GM18511 (cell line): ENCODE measurements at regions not wholly inside any gene's neighbourhood (a gene's known extent, or its start where the extent isn't known, plus 50 kb on each side); places are given as distances from the start of the nearest gene placed in this dataset.

ENCODE experiments used
- ATAC-seq: cut with Tn5 transposase; IDR thresholded peaks from one replicate; pipeline ENCODE4 v1.9.1; 2021; ENCODE audit warnings: mild to moderate bottlenecking, moderate library complexity; ENCODE audit not compliant: unreplicated experiment

DNA sequence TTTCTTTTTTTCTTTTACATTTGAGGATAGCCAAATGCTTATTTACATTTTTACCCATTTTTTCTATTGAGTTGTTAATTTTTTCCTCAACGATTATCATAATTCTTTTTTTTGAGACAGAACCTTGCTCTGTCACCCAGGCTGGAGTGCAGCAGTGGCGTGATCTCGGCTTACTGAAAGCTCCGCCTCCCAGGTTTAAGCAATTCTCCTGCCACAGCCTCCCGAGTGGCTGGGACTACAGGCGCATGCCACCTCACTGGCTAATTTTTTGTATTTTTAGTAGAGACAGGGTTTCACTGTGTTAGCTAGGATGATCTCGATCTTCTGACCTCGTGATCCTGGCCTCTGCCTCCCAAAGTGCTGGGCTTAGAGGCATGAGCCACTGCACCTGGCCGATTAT lies 208.7 kb downstream of the LIG4 start:
- ATAC-seq = no peak

GRCh38 chr13:108005231-108005630 lies 210.1 kb downstream of the LIG4 start:
- no peak for ATAC-seq

DNA sequence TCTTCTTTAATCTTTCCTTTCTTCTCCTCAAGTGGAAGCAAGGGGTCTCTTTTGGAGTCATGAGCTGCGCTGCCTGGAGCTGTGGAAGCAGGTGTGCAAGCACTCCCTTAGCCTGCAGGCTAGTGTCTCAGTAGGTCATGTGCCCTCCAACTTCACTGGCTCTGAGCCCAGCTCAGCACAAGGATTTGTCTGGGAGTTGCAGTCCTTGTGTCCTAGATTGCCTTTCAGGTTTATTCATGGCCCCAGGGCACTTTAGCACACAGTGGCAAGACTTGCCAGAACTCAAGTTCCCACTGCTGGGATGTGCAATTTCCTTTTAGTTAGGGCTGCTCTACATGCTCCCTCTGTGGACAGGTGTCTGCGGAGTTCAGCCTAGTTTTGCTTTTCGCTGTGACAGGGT lies 211.7 kb downstream of the LIG4 start:
- no peak for ATAC-seq

DNA sequence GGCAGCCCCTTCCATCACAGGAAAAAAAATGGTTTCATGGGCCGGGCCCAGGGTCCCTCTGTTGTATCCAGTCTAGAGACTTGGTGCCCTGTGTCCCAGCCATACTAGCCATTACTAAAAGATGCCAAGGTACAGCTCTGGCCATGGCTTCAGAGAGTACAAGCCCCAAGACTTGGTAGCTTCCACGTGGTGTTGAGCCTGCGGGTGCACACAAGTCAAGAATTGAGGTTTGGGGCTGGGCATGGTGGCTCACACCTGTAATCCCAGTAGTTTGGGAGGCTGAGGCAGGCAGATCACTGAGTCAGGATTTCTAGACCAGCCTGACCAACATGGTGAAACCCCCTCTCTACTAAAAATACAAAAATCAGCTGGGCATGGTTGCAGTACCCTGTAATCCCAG lies 214.3 kb downstream of the LIG4 start:
- ATAC-seq = no peak

- no peak for ATAC-seq
Measured at GRCh38 chr13:107999751-108000150, 215.6 kb downstream of the LIG4 start.

DNA sequence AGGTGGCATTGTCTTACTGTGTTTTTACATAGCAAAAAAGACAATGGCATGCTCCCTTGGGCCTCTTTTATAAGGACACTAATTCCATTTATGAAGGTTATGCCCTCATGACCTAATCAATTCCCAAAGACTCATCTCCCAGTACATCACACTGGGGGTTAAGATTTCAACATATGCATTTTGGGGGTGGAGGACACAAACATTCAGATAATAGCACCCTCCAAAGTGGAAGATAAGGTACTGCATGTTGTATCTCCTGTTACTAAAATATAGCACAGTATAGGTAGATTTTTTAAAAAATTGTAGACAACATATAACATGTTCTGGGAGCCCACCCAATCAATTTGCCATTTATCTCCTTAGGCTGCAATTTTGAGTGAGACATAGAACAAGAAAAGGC lies 221.2 kb downstream of the LIG4 start:
- no peak for ATAC-seq

GRCh38 chr13:107993239-107993949 lies 221.9 kb downstream of the LIG4 start:
- ATAC-seq = no peak

- ATAC-seq = no peak
Measured at GRCh38 chr13:107992542-107992941, 222.8 kb downstream of the LIG4 start.

- ATAC-seq = no peak
Measured at GRCh38 chr13:107977071-107977574, 238.2 kb downstream of the LIG4 start.

- no peak for ATAC-seq
Measured at GRCh38 chr13:107976628-107977027, 238.7 kb downstream of the LIG4 start.

DNA sequence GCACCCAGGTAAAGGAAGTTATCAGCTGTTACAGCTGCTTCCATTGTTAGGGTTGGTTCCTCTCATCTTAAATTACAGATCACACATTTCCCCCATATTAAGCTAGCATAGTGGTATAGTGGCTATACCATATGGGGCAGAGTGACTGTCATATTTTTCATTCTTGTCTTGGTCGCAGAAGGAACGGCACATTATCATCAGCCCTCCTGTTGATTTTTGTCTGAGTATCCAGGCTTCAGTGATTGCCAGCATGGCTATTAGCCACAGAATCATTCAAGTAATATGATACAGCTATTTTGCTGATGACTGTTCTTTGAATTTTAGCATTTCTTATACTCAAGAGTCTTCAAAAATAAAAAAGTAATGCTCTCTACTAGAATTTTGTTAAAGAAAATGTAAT lies 240.9 kb downstream of the LIG4 start:
- no peak for ATAC-seq

DNA sequence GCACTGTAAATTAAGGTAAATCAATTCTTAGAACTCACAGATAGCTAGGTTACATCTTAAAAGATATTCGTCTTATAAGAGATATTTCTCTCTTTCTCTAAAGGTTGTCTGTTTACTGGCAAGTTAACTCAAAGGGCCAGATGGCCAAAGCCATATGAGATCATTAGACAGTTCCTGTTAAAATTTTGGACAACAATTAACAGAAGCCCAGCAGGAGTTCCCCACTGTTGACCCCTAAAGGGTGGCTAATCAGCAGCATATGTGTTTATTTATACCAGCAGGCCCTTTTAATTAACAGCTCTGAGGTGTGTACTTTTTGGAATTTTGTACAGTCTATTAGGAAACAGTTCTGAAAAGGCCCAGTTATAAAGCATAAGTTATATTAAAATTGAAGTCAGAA lies 245.8 kb downstream of the LIG4 start:
- ATAC-seq = no peak

DNA sequence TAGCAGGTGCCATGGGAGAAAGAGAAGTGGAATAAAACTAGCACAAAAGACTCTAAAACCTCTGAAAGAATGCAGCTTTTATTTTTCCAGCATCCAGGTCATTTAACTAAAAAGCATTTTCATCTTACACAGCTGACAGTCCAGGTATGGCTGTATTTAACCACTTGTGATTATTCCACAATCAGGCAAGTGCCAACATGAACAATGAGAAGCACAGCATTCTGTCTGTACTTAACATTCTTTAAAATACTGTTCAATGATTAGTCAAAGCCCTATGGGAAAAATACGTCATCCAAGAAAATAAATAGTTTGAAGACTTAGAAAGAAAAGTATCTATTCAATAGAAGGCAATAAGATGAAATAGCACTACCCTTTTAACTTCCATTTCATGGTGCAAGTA lies 246.9 kb downstream of the LIG4 start:
- no peak for ATAC-seq

DNA sequence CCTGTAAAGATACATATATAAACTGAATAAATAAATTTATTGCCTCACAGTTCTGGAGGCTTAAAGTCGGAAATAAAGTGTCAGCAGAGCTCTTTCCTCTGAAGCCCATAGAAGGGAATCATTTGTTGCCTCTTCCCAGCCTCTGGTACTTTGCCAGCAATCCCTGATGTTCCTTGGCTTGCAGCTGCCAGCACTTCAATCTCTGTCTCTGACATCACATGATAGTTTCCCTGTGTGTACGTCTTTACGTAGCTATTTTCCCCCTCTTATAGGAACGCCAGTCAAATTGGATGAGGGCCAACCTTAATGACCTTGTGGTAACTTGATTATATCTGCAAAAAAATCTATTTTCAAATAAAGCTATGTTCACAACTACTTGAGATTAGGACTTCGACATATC lies 250.9 kb downstream of the LIG4 start:
- no peak for ATAC-seq

DNA sequence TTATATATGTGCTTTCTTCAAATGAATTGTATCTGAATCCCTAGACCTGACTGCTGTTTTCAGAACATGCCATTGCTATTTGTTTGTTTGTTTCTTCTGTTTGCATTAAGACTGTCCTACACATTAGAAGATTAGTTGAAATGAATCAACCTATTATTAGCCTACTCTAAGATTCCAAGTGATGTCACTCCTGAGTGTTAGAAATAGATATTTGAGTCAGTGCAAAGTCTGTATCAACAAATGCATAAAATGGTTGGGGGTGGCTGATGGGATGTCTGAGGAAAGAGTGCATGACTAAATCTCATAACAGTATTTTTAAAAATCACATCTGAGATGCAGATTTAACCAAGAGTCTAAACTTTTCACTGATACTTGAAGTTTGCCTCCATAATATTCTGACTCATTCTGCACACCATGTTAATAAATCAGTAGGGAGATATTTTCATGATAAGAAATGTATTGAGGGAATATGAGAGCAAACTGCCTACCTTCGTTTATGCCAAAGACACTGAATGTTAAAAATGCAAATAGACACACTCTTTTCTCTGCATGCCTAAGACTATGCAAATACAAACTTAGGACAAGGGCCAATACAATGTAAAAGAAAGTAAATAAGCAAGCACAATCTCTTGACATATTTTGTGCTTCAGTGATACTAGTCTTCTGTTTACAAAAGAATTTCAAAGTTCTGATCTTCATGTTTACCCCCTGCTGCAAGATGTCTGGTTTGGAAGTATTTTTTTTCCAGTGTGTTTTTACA lies 253.3 kb downstream of the LIG4 start:
- no peak for ATAC-seq

GRCh38 chr13:107960301-107960700 lies 255.0 kb downstream of the LIG4 start:
- ATAC-seq = no peak

GRCh38 chr13:107956889-107957288 lies 258.4 kb downstream of the LIG4 start:
- no peak for ATAC-seq

DNA sequence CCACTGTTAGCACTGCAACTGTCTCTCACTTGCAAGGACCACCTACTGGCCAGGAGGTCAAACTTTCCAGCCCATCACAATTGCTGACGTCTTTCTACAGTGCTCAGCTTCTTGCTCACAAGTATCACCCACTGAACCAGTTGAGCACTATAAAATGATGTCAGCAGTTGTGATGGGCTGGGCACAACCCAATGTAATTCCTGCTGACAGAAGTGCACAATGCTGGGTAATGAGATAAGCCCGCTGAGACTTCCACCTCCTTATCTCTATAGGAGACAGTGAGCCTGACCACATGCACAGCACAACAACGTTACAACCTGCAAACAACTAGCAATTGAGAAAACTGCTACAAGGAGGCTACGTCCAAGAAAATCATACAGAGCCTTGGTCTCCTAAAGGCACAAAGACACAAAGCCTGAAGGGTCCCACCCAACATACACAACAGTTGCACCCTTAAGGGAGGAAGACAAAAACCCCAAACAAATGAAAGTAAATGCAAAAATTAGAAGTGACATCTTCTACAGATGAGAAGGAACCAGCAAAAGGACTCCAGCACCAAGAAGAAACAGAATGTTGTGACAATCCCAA lies 273.2 kb downstream of the LIG4 start:
- no peak for ATAC-seq

- no peak for ATAC-seq
Measured at GRCh38 chr13:107941345-107942029, 273.8 kb downstream of the LIG4 start.

- ATAC-seq = no peak
Measured at GRCh38 chr13:107937848-107938247, 277.5 kb downstream of the LIG4 start.

GRCh38 chr13:107931056-107931455 lies 284.3 kb downstream of the LIG4 start:
- no peak for ATAC-seq
